BE2C (cell line): ENCODE measurements at regions not wholly inside any gene's neighbourhood (a gene's known extent, or its start where the extent isn't known, plus 50 kb on each side); places are given as distances from the start of the nearest gene placed in this dataset.
"Not testable (repeated sequence)": the region's sequence is repeated elsewhere in the genome, so short reads cannot be mapped to it uniquely, and the experiment has no call there.

Source experiments
- DNase-seq: peaks from one replicate; pipeline ENCODE4 v3.0.0-alpha.2; 2020
- H3K27me3 ChIP-seq: fragments of 250-450 bp; sonication (Bioruptor Pico); 2 replicates; pipeline ENCODE4 v1.5.1; 2020; ENCODE audit warnings: mild to moderate bottlenecking
- H3K36me3 ChIP-seq: fragments of 250-450 bp; sonication (Bioruptor Pico); 2 replicates; pipeline ENCODE4 v1.5.1; 2020; ENCODE audit warnings: mild to moderate bottlenecking
- H3K4me1 ChIP-seq: fragments of 250-450 bp; sonication (Bioruptor Pico); 2 replicates; pipeline ENCODE4 v1.5.1; 2020
- H3K4me3 ChIP-seq: 2 replicates; pipeline ENCODE4 v1.5.1; 2011; ENCODE audit warnings: low read depth, low read length
- H3K9me3 ChIP-seq: fragments of 250-450 bp; sonication (Bioruptor Pico); 2 replicates; pipeline ENCODE4 v1.5.1; 2020
- TF ChIP-seq, protein P1 (sequence below): IDR thresholded peaks from 2 replicates; pipeline ENCODE4 v1.5.1; 2012; ENCODE audit warnings: mild to moderate bottlenecking, low read depth, low read length

DNA sequence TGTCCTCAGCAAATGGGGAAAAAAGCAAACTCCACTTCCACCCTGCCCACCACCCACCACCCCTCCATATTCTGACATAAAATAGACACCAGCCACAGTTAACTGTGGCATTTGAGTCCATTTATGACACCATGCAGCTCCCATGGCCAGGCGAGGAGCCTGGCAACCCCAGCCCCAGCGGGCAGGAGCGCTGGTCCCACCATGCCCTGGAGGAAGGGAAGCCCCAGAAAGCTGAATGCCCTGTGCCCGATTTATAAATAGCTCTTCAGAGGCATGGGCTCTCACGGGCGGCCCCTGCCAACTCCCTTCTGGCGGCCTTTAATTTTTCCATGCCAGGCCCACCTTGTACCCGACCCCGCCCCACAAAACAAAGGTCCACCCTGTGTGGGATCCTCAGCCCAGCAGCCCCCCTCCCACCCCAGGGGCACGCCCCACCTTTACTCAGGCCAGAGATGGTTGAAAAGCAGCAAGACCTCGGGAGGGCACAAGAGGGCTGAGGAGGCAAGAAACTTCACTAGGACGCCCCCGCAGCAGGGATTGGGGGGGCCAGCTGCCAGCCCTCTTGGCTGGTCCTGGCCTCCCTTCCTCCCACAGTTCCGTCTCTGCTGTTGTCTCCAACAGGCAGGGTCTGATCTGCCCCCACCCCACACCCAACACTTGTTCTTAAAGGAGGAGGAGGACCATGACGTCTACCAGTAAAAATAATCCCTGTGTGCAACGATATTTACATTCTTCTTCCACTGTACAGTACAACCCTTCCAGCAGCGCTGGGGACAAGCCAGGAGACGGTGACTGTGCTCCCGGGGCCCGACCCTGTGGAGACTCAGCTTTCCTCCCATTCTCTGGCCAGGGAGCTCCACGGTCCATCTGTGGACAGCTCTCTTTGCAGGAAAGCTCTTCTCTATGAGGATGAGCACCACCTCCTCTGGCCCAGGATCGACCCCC is 115.6 kb upstream of the CDYL start:
- Histone ChIP-seq H3K9me3 (no peaks in the 10 kb centered on the region), H3K27me3 (no peaks in the 10 kb centered on the region), H3K4me1 (no peaks in the 10 kb centered on the region), H3K4me3 (no peak overlapping the region), H3K36me3 (no peaks in the 10 kb centered on the region)
- DNase-seq: no peak
- TF ChIP-seq, protein P1, sequence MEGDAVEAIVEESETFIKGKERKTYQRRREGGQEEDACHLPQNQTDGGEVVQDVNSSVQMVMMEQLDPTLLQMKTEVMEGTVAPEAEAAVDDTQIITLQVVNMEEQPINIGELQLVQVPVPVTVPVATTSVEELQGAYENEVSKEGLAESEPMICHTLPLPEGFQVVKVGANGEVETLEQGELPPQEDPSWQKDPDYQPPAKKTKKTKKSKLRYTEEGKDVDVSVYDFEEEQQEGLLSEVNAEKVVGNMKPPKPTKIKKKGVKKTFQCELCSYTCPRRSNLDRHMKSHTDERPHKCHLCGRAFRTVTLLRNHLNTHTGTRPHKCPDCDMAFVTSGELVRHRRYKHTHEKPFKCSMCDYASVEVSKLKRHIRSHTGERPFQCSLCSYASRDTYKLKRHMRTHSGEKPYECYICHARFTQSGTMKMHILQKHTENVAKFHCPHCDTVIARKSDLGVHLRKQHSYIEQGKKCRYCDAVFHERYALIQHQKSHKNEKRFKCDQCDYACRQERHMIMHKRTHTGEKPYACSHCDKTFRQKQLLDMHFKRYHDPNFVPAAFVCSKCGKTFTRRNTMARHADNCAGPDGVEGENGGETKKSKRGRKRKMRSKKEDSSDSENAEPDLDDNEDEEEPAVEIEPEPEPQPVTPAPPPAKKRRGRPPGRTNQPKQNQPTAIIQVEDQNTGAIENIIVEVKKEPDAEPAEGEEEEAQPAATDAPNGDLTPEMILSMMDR: no peak

DNA sequence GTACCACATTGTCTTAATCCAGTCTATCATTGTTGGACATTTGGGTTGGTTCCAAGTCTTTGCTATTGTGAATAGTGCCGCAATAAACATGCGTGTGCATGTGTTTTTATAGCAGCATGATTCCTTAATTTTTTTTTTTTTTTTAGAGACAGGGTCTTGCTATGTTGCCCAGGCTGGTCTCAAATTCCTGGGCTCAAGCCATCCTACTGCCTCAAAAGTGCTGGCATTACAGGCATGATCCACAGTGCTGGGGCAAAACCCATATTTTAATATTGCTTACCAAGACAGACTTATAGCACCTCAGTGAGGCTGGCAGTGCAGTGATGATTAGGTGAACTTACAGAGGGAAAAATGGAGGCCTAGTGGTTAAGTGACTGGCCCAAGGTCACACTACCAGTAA is 116.5 kb upstream of the CDYL start:
- not testable (repeated sequence) for H3K36me3 ChIP-seq, H3K4me3 ChIP-seq, H3K4me1 ChIP-seq, DNase-seq, H3K27me3 ChIP-seq, H3K9me3 ChIP-seq

DNA sequence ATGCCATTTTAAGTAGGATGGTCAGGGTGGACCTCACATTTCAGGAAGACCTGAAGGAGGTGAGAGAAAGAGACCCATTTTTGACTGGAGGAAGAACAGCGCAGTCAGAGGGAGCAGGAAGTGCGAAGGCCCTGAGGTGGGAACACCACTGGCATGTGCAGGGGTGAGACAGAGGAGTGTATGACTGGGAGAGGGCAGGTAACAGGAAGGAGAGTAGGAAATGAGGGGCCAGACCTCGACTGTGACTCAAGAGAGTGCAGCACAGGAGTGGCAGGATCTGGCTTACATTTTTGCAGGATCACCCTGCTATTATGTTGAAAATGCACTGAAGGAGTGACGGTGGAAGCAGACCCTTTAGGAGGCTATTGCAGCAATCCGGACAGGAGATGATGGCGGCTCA is 117.7 kb upstream of the CDYL start:
- no peak overlapping the region for H3K4me3 ChIP-seq
- TF ChIP-seq, protein P1: no peak
- no peaks in the 10 kb centered on the region for H3K36me3 ChIP-seq
- H3K9me3 ChIP-seq: no peaks in the 10 kb centered on the region
- DNase-seq: no peak
- no peaks in the 10 kb centered on the region for H3K4me1 ChIP-seq
- no peaks in the 10 kb centered on the region for H3K27me3 ChIP-seq

DNA sequence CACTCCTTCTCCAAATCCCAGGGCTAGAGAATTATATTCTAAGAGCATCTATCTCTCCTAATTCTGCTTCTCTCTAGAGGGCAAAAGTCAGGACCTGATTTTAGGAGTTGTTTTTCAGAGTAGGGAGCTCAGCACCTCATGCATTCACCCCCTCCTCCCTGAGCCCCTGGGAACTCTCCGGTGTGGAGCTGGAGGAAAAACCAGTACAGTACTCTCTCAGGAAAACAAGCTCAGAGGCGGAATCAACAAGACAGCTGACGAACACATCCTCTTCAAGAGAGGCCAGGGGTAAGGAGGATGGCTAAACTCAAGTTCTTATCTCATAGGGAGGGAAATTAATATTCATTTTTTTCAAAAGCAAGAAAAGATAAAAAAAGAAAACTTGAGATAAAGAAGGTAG is 120.1 kb upstream of the CDYL start:
- Histone ChIP-seq H3K4me1 (no peaks in the 10 kb centered on the region), H3K27me3 (no peaks in the 10 kb centered on the region), H3K9me3 (no peaks in the 10 kb centered on the region), H3K36me3 (no peaks in the 10 kb centered on the region), H3K4me3 (no peak overlapping the region)
- DNase-seq: no peak
- TF ChIP-seq, protein P1: no peak

DNA sequence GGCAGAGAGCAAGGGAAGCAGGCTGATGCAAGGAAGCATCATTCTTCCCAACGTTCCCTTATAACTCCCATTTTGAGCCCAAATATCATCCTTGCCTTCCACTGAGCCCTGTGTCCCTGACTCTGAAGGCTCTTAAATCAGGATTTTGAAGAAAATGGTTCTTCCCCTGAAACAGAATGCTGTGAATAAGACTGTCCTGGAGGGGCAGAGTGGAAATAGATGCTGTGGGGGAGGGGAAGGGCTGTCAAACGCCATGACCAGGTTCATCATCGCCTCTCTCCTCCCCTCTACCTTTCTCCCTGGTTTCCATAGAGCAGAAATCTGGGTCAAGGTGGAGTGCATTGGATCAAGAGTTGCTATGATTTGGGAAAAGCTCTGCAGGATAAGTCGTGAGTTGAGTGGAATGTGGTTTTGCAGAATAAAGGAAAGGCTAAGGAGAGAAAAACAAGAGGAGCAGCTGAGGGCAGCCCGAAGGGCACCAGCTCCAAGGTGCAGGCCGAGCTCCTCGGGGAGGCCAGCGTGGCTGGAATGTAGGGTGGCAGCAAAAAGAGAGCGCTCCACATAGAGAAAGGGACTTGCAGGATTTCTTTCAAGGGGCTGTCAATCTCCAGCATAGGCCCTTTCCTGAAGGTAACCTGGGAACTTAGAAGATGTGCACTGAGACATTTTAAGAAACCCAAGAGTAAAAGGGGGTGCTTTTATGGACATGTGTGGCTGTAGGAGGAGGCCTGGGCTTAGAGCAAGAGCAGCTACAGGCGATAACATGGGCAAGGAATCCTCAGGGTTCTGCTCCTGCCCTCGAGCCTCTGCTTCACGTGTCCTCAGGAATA is 120.8 kb upstream of the CDYL start:
- no peaks in the 10 kb centered on the region for H3K9me3 ChIP-seq
- H3K4me3 ChIP-seq: no peak overlapping the region
- H3K4me1 ChIP-seq: no peaks in the 10 kb centered on the region
- H3K27me3 ChIP-seq: no peaks in the 10 kb centered on the region
- TF ChIP-seq, protein P1: no peak
- no peak for DNase-seq
- no peaks in the 10 kb centered on the region for H3K36me3 ChIP-seq

DNA sequence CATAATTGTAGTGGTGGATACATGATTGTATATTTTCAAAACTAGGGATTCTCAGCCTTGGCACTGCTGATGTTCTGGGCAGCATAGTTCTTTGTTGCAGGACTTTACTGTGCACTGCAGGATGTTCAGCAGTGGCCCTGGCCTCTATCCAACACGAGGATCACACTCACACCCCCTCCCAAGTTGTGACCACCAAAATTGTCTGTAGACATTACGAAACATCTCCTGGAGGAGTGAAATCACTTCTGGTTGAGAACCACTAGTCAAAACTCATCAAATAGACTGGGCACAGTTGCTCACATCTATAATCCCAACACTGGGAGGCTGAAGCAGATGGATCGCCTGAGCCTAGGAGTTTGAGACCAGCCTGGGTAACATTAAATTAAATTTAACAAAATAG is 123.1 kb upstream of the CDYL start:
- Histone ChIP-seq H3K36me3 (no peaks in the 10 kb centered on the region), H3K4me3 (no peak overlapping the region), H3K9me3 (no peaks in the 10 kb centered on the region), H3K27me3 (peaks cover 4% of the 10 kb centered on the region), H3K4me1 (no peaks in the 10 kb centered on the region)
- no peak for DNase-seq
- TF ChIP-seq, protein P1: no peak
